HFFc6 (cell line): ENCODE measurements at regions not wholly inside any gene's neighbourhood (a gene's known extent, or its start where the extent isn't known, plus 50 kb on each side); places are given as distances from the start of the nearest gene placed in this dataset.

Experiments used
- DNase-seq: peaks from one replicate; pipeline ENCODE4 v3.0.0-alpha.2; 2018
- H3K27ac Mint-ChIP-seq: 2 replicates; pipeline ENCODE4 v1.8.0; 2020; ENCODE audit warnings: mild to moderate bottlenecking, mixed read lengths
- H3K27me3 Mint-ChIP-seq: 2 replicates; pipeline ENCODE4 v1.8.0; 2021; ENCODE audit warnings: mild to moderate bottlenecking, moderate library complexity, mixed read lengths; ENCODE audit not compliant: insufficient read depth
- H3K36me3 Mint-ChIP-seq: 2 replicates; pipeline ENCODE4 v1.8.0; 2021; ENCODE audit warnings: low read depth, mixed read lengths
- H3K4me1 Mint-ChIP-seq: 2 replicates; pipeline ENCODE4 v1.8.0; 2020; ENCODE audit warnings: low read depth, mixed read lengths
- H3K4me3 Mint-ChIP-seq: 2 replicates; pipeline ENCODE4 v1.8.0; 2020; ENCODE audit warnings: mild to moderate bottlenecking, moderate library complexity, mixed read lengths
- H3K9me3 Mint-ChIP-seq: 2 replicates; pipeline ENCODE4 v1.8.0; 2020; ENCODE audit warnings: mild to moderate bottlenecking, mixed read lengths
- CTCF ChIP-seq: fragments of 200-600 bp; sonication (generic); IDR thresholded peaks from 2 replicates; pipeline ENCODE4 v1.5.0; 2021; ENCODE audit warnings: antibody characterized with exemption, mild to moderate bottlenecking

- no peak overlapping the region for H3K27ac Mint-ChIP-seq
- H3K27me3 Mint-ChIP-seq, result no peaks in the 10 kb centered on the region; the same call in 1 of the 2 replicates
- no peaks in the 10 kb centered on the region for H3K36me3 Mint-ChIP-seq
- no peaks in the 10 kb centered on the region for H3K9me3 Mint-ChIP-seq
- no peak for DNase-seq
- H3K4me1 Mint-ChIP-seq, result peaks cover 7% of the 10 kb centered on the region
- no peak for TF ChIP-seq CTCF
- no peak overlapping the region for H3K4me3 Mint-ChIP-seq
These were observed 134.9 kb downstream of the RAP2A start for GRCh38 chr13:97568850-97569249.

- no peaks in the 10 kb centered on the region for H3K9me3 Mint-ChIP-seq
- no peaks in the 10 kb centered on the region for H3K36me3 Mint-ChIP-seq
- H3K27me3 Mint-ChIP-seq, result no peaks in the 10 kb centered on the region; the same call in 1 of the 2 replicates
- TF ChIP-seq CTCF, result no peak
- peaks cover 7% of the 10 kb centered on the region for H3K4me1 Mint-ChIP-seq
- no peak overlapping the region for H3K27ac Mint-ChIP-seq
- peak overlapping the region; percentile 5; the same call in 1 of the 2 replicates for H3K4me3 Mint-ChIP-seq
- DNase-seq, result no peak
These were observed 135.9 kb downstream of the RAP2A start for GRCh38 chr13:97569841-97570240.

GRCh38 chr13:97570442-97570841 lies 136.5 kb downstream of the RAP2A start:
- H3K27ac Mint-ChIP-seq, result no peak overlapping the region
- no peaks in the 10 kb centered on the region; the same call in 1 of the 2 replicates for H3K27me3 Mint-ChIP-seq
- H3K4me3 Mint-ChIP-seq, result no peak overlapping the region
- H3K4me1 Mint-ChIP-seq, result peaks cover 7% of the 10 kb centered on the region
- TF ChIP-seq CTCF, result no peak
- no peaks in the 10 kb centered on the region for H3K9me3 Mint-ChIP-seq
- no peaks in the 10 kb centered on the region for H3K36me3 Mint-ChIP-seq
- no peak for DNase-seq

- Mint-ChIP-seq H3K27me3 (no peaks in the 10 kb centered on the region), H3K36me3 (no peaks in the 10 kb centered on the region), H3K4me1 (peaks cover 2% of the 10 kb centered on the region), H3K4me3 (no peak overlapping the region), H3K9me3 (no peaks in the 10 kb centered on the region), H3K27ac (no peak overlapping the region)
- TF ChIP-seq CTCF, result no peak
- DNase-seq, result no peak
These were observed 139.0 kb downstream of the RAP2A start for GRCh38 chr13:97573011-97573410.

GRCh38 chr13:97574926-97575325 lies 141.0 kb downstream of the RAP2A start:
- no peaks in the 10 kb centered on the region for H3K9me3 Mint-ChIP-seq
- H3K36me3 Mint-ChIP-seq, result no peaks in the 10 kb centered on the region
- no peak overlapping the region for H3K4me3 Mint-ChIP-seq
- H3K27ac Mint-ChIP-seq, result no peak overlapping the region
- peak; percentile 39 for DNase-seq
- no peaks in the 10 kb centered on the region for H3K27me3 Mint-ChIP-seq
- TF ChIP-seq CTCF, result peak; percentile 62
- H3K4me1 Mint-ChIP-seq, result no peaks in the 10 kb centered on the region

- no peak for TF ChIP-seq CTCF
- Mint-ChIP-seq H3K4me1 (no peaks in the 10 kb centered on the region), H3K4me3 (no peak overlapping the region), H3K9me3 (no peaks in the 10 kb centered on the region), H3K36me3 (no peaks in the 10 kb centered on the region), H3K27ac (no peak overlapping the region), H3K27me3 (peaks cover 2% of the 10 kb centered on the region)
- no peak for DNase-seq
These were observed 143.1 kb downstream of the RAP2A start for GRCh38 chr13:97577026-97577425.
